ENCODE measurements at regions not wholly inside any gene's neighbourhood (a gene's known extent, or its start where the extent isn't known, plus 50 kb on each side); places are given as distances from the start of the nearest gene placed in this dataset.

DNA sequence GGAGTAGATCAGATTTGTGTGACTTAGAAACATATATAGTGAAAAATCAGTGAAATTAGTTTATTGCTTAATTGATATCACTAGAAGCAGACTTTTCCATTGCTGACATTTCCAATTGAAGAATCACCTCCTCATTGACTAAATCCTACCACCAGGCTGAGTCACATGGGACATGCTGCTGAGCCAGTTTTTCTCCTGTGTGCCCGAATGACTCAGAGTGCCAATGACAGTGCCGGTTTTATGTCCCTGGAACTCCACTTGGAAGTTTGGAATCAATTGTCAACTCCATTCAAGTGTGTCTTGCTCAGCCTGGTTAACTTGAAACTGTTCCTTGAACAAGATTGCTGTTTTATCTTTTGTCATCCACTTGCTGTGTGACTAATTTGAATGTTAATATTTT is 316.1 kb upstream of the PRDM1 start:
- DNase-seq (ENCODE audit: low read depth in 1 of 2, low spot score in 1 of 2): no peak

DNA sequence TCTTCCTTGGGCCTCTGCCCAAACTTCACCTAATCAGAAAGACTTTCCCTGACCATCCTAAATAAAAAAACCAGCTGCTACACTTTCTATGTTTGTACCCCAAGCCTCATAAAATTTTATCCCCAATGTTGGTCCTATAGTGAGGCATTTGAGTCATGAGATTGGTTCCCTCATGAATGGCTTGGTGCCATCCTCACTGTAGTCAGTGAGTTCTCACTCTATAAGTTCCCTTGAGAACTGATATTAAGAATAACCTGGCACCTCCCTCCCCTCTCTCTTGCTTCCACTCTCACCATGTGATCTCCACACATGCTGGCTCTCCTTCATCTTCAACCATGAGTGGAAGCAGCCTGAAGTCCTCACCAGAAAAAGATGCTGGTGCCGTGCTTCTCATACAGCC is 316.9 kb upstream of the PRDM1 start:
- DNase-seq (ENCODE audit: low read depth in 1 of 2, low spot score in 1 of 2): no peak

DNA sequence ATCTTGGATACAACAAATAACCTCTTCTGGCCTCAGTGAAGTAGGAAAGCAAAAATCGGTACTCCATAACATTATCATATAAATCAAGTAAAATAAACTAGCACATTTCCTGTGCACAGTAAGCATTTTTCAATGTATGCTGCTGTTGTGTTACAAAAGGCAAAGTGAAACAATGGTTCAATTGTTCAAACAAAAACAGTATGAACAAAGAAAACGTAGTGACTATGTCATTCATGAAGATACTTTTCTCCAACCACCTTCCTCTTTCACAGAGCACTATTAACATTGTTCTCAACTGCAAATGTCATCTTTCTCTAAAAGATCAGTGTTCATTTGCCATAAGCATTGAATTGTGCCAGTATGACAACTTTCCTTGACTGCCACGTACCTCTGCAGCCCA is 318.6 kb upstream of the PRDM1 start:
- DNase-seq (ENCODE audit: low read depth in 1 of 2, low spot score in 1 of 2): no peak

- no peak for DNase-seq (ENCODE audit: low read depth in 1 of 2, low spot score in 1 of 2)
Measured at GRCh38 chr6:105765239-105765638, 320.9 kb upstream of the PRDM1 start.

DNA sequence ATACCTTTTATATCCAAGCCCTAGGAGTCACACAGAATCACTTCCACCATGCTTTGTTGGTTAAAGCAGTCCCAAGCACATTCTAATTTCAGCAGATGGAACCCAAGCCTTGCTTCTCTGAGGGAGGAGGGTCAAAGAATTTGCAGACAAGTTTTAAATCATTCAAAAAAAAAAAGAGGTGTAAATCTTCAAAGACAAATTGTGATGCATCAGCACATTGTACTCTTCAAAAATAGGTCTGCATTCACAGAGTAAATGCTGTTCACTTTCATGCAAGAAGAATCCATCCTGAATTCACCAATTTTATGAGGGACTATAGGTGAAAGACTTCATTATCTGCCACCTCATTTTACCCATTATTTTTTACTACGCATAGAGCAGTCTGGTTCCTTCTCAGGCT is 321.8 kb upstream of the PRDM1 start:
- no peak for DNase-seq (ENCODE audit: low read depth in 1 of 2, low spot score in 1 of 2)

DNA sequence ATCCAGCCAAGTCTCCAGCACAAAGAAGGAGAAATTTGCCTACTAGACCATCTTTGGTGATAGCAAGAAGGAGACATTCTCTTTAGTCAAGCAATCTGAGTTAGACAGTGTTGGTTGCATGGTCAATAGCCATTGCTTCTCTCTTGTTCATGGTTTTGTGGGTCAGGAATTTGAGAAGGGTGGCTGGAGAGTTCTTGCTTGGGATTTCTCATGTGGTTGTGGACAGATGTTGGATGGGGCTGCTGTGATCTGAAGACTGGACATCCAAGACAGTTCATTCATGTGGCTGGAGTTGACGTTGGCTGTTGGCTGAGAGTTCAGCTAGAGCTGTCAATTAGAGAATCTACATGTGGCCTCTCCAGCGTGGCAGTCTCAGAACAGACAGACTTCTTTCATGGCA is 322.3 kb upstream of the PRDM1 start:
- DNase-seq (ENCODE audit: low read depth in 1 of 2, low spot score in 1 of 2): no peak

- no peak for DNase-seq (ENCODE audit: low read depth in 1 of 2, low spot score in 1 of 2)
Measured at GRCh38 chr6:105760746-105761145, 325.4 kb upstream of the PRDM1 start.

- no peak for DNase-seq (ENCODE audit: low read depth in 1 of 2, low spot score in 1 of 2)
Measured at GRCh38 chr6:105759946-105760345, 326.2 kb upstream of the PRDM1 start.

DNA sequence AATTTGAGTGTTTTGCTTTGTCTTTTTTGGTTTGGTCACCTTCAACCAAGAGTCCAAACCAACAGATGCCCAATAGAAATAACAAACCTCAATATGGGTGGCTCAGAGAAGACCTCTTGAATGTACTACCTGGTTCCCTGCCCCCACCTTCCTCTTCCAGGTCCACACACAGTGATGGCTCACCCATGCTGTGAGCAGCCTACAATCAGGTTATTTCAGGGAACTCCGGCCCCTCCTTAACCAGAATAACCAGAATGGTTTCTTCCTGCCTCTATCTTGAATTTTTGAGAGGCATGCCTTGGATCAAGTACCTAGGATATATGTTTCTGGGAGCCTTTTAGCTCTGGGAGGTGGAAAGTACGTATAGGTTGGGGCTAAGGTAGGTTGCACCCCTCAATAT is 327.1 kb upstream of the PRDM1 start:
- no peak for DNase-seq (ENCODE audit: low read depth in 1 of 2, low spot score in 1 of 2)

GRCh38 chr6:105757512-105758200 is 328.5 kb upstream of the PRDM1 start:
- no peak for DNase-seq (ENCODE audit: low read depth in 1 of 2, low spot score in 1 of 2)

DNA sequence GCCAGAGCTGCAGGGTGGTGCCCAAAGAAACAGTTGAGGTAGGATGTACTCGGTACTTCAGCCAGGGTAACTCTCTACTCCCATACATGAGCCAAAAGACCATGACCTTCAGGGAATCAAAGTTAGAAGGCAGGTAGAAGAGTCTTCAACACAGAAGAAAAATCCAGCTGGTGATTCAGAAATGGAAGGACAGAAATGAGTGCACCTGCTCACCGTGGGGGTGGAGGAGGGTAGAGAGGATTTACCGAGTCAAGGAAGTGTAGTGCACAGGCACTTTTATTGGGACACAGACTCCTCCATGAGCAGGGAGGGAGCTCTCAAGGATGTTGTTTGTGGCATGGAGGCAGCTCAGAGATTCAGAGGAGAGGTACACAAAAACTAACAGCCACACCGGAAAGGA is 330.3 kb upstream of the PRDM1 start:
- DNase-seq (ENCODE audit: low read depth in 1 of 2, low spot score in 1 of 2): no peak

DNA sequence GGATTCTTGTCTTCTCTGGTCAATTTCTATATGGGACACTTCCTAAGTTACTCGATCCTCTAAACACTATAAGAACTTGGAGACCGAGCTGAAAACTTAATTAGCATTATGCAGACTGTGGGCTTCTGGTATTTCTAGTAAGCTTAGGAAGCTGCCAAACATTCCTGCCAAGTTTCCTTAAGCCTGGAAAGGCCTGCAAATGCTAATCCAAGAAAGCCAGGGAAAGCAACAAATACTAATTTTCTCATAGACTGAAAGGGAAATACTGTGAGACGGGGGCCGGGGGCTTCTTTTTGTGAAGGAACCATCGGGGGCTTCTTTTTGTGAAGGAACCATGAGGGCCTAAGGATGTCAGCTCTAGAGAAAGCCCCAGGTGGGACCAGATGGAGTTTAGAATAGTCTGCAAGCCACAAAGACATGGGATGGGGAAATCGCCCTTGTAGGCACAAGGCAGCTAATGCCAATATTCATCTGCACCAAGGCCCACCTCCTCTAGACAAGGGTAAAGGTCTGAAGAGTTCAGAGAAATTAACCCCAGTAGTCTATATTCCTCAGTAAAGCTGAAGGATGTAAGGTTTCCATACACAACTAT is 332.4 kb upstream of the PRDM1 start:
- no peak for DNase-seq (ENCODE audit: low read depth in 1 of 2, low spot score in 1 of 2)

GRCh38 chr6:105753207-105753606 is 332.9 kb upstream of the PRDM1 start:
- DNase-seq (ENCODE audit: low read depth in 1 of 2, low spot score in 1 of 2): no peak

GRCh38 chr6:105750089-105750488 is 336.0 kb upstream of the PRDM1 start:
- DNase-seq (ENCODE audit: low read depth in 1 of 2, low spot score in 1 of 2): no peak

- DNase-seq (ENCODE audit: low read depth in 1 of 2, low spot score in 1 of 2): no peak
Measured at GRCh38 chr6:105748737-105749161, 337.4 kb upstream of the PRDM1 start.

DNA sequence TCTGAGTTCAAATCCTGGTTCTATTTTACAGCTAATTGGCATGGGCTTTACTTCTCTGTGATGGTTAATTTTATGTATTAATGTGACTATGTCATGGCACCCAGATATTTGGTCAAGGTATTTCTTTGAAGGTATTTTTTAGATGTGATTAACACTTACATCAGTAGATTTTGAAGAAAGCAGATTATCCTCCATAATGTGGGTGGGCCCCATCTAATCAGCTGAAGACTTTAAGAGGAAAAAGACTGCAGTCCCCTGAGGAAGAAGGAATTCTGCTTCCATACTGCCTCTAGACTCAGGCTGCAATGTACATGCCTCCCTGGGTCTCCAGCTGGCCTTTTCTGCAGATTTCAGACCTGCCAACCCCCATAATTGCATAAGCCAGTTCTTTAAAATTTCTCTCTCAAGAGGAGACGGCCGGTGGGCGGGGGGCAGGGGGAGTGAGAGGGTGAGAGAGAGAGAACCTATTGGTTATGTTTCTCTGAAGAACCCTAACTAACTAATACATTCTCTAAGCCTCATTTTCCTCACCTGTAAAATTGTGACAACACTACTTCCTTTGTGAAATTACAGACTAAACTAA is 338.2 kb upstream of the PRDM1 start:
- DNase-seq (ENCODE audit: low read depth in 1 of 2, low spot score in 1 of 2): no peak

DNA sequence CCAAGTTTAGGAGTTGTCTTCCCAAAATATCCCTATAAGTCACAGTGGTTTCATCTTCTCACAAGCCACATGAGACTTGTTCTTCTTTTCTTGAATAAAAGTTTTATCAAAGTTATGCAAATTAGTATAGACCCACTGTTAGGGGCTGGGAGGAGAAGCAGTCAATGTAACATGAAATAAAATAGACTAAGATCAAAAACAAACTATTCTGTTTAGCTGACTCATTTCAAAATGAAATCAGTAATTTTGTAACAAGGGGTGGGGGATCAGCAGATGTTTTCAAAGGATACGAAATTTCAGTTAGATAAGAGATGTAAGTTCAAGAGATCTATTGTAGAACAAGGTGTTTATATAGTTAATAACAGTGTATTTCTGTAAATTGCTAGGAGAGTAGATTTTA is 339.6 kb upstream of the PRDM1 start:
- DNase-seq (ENCODE audit: low read depth in 1 of 2, low spot score in 1 of 2): no peak

GRCh38 chr6:105746130-105746505 is 340.0 kb upstream of the PRDM1 start:
- no peak for DNase-seq (ENCODE audit: low read depth in 1 of 2, low spot score in 1 of 2)

DNA sequence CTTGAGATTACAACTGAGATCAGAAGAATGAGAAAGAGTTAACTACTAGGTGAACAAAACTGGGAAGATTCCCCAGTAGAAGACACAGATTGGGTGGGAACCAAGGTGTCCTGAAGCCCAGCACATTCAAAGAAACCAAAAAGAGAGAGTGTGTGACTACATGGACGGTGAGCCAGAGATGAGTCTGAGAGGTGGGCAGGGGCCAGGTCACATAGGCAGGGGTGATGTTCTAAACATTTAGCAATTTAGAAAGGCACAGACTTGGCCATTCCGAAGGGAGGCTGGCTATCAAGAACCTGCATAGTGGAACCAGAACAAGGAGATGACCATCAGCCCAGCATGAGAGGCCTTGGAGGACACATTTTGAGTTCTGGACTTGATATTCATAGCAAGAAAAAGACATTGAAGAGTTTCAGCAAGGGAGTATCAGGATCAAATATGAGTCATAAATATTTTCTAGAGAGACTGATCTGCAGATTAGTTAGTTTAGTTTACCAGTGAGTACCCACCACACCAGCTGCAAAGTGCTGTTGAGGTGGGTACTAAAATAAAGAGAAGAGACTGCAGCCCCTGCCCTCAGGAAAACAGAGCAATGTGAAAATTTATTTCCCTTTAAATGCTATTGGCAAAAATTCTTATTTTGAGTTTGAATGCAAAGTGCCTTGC is 340.5 kb upstream of the PRDM1 start:
- DNase-seq (ENCODE audit: low read depth in 1 of 2, low spot score in 1 of 2): no peak

DNA sequence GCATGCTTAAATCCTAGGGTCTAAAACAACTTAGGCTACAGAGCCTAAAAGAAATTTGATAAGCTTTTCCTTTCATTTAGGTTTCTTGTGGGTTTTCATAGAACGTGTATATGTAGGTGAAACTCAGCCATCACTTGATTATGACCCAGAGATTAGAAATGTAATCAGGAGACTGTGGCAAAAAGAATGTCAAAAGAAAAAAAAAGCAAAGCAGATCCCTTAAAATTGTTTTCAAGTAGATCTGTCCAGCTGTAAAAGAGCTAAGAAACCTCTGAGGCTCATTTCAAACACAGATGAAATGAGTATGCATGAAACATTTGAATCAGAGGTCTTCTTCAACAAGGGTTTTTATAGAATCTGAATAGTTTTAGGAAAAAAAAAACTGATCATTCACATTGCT is 341.3 kb upstream of the PRDM1 start:
- DNase-seq (ENCODE audit: low read depth in 1 of 2, low spot score in 1 of 2): no peak

- no peak for DNase-seq (ENCODE audit: low read depth in 1 of 2, low spot score in 1 of 2)
Measured at GRCh38 chr6:105740946-105741645, 338.2 kb upstream of the PREP start.

DNA sequence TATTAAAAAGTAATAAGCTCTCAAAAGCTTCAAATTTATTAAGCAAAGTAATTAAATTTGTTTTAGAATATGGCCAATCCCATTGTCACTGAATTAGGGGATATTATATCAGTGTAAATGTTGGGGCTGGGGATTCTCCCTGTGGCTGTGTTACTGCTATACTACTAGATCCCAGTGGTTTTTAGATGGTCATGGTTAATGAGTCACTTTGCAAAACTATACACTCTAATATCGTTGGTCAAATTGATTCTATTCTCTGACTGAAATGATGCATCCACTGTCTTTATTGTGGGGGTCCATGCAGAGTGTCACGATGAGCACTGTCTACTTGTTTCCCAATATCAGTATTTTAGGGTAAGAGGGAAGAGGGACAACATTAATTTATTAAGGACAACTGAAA is 336.9 kb upstream of the PREP start:
- DNase-seq (ENCODE audit: low read depth in 1 of 2, low spot score in 1 of 2): no peak
